ENCODE measurements at regions not wholly inside any gene's neighbourhood (a gene's known extent, or its start where the extent isn't known, plus 50 kb on each side); places are given as distances from the start of the nearest gene placed in this dataset.

- ATAC-seq: no peak
- no peak overlapping the region for H3K27ac ChIP-seq
- WGBS, 3 donors: 56 to 61% (median 58%) methylated on average over 2 of the region's 2 CpGs
- no peak for DNase-seq
- intact Hi-C loops (cut with DNase I): no loop called here
- H3K36me3 ChIP-seq (ENCODE audit: insufficient read depth in 1 of 2, low read depth in 1 of 2): no peaks in the 10 kb centered on the region
- TF ChIP-seq CTCF (IDR thresholded peaks at IDR 0.05): no peak
- no peak overlapping the region for H3K4me3 ChIP-seq
- peaks cover 6% of the 10 kb centered on the region for H3K9me3 ChIP-seq
- peaks cover 0 to 3% (median 0%) of the 10 kb centered on the region in 3 donors for H3K27me3 ChIP-seq (ENCODE audit: insufficient read depth in 3 of 3, low read length in 2 of 3)
- H3K4me1 ChIP-seq: no peaks in the 10 kb centered on the region
Measured at GRCh38 chr12:115813256-115813655, 464.2 kb downstream of the MED13L start.

- no peak for DNase-seq
- Histone ChIP-seq H3K27me3 (ENCODE audit: insufficient read depth in 3 of 3, low read length in 2 of 3) (peaks cover 0 to 6% (median 0%) of the 10 kb centered on the region in 3 donors), H3K4me3 (no peak overlapping the region), H3K9me3 (peaks cover 6% of the 10 kb centered on the region), H3K27ac (no peak overlapping the region), H3K4me1 (no peaks in the 10 kb centered on the region), H3K36me3 (ENCODE audit: insufficient read depth in 1 of 2, low read depth in 1 of 2) (no peaks in the 10 kb centered on the region)
- no peak for TF ChIP-seq CTCF (IDR thresholded peaks at IDR 0.05)
- 62 to 68% (median 66%) methylated on average over 1 of the region's 1 CpG for WGBS, 3 donors
- no peak for ATAC-seq
- intact Hi-C loops (cut with DNase I): no loop called here
Measured at GRCh38 chr12:115811929-115812328, 465.6 kb downstream of the MED13L start.

DNA sequence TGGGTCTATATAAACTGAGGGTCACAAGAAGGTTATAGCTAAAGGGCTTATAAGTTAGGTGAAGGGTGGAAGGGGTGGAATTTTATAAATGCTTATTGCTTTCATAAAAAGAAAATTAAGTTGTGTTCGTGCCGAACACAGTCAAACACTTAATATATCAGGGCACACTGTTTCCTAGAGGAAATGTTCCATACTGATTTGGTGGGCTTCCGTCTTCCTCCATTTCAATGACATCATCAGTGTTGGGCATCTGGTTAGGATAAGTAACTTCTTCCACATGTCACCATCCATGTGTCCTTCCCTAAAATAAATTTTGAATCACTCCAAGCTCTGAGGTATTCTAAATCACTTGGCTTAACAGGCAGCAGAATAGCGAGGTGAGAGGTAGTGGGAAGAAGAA is 466.4 kb downstream of the MED13L start:
- Histone ChIP-seq H3K27ac (no peak overlapping the region), H3K36me3 (ENCODE audit: insufficient read depth in 1 of 2, low read depth in 1 of 2) (no peaks in the 10 kb centered on the region), H3K4me3 (no peak overlapping the region), H3K4me1 (no peaks in the 10 kb centered on the region), H3K9me3 (peaks cover 6% of the 10 kb centered on the region), H3K27me3 (ENCODE audit: insufficient read depth in 3 of 3, low read length in 2 of 3) (peaks cover 0 to 6% (median 0%) of the 10 kb centered on the region in 3 donors)
- no peak for ATAC-seq
- TF ChIP-seq CTCF (IDR thresholded peaks at IDR 0.05): no peak
- no peak for DNase-seq
- 50 to 69% (median 64%) methylated on average over 4 of the region's 4 CpGs for WGBS, 3 donors
- intact Hi-C loops (cut with DNase I): no loop called here

DNA sequence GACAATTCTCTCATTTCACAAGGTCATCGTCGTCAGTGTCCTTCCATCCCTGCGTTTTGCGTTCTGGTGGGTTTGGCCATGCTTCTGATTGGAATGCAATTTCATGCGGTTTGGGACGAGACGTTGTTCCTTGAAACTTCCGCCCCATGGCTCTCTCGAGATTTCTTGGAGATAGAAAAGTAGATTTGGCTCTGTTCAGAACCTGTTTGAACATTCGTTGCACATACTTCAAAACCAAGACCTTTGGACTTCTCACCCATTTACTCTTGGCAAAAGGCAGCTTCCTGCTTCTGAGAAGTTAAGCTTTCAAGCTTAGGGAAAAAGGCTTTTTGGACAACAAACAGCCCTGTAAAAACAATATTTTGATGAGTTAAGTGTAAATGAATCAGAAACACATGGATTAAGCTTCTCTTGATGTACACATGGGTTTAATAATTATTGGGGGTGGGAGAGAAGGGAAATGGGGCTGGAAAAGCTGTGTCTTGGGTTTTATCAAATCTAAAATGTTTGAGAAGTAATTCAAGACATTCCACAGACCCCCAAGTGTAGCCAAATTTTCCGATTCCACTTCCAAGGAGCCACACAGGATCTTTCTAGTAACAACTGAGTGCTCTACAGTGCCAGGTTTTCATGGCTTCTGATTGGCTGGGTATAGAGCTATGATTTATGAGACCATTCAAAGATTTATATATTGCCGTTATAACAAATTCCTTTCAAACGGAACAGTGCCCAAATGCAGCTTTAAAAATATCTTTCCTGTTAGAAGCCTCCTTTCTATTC is 467.2 kb downstream of the MED13L start:
- intact Hi-C loops (cut with DNase I): no loop called here
- peaks cover 0 to 6% (median 0%) of the 10 kb centered on the region in 3 donors for H3K27me3 ChIP-seq (ENCODE audit: insufficient read depth in 3 of 3, low read length in 2 of 3)
- no peak overlapping the region for H3K27ac ChIP-seq
- H3K4me3 ChIP-seq: no peak overlapping the region
- ATAC-seq (no peak), DNase-seq (no peak)
- TF ChIP-seq CTCF (IDR thresholded peaks at IDR 0.05): no peak
- H3K9me3 ChIP-seq: peaks cover 6% of the 10 kb centered on the region
- no peaks in the 10 kb centered on the region for H3K4me1 ChIP-seq
- WGBS, 3 donors: 53 to 55% (median 54%) methylated on average over 13 of the region's 13 CpGs
- H3K36me3 ChIP-seq (ENCODE audit: insufficient read depth in 1 of 2, low read depth in 1 of 2): no peaks in the 10 kb centered on the region

DNA sequence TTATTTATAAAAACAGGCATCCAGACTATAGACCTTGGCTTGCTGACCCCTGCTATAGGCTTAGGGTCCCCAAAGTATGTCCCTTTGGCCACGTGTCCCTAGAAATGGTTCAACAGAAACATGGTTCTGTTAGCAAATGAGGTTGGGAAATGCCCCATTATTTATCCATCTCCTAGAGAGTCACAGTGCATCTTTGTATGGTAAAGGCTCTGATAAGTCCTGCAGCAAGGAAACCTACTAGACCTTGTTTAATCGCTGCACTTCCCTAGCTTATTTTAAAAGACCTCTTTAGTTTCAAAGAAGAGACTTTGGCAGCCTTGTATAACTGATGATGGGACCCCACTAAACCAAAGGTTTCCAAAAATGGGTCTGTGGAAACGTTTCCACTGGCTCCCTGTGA is 471.5 kb downstream of the MED13L start:
- no peak for DNase-seq
- peaks cover 0 to 6% (median 0%) of the 10 kb centered on the region in 3 donors for H3K27me3 ChIP-seq (ENCODE audit: insufficient read depth in 3 of 3, low read length in 2 of 3)
- no peaks in the 10 kb centered on the region for H3K4me1 ChIP-seq
- no peak overlapping the region for H3K4me3 ChIP-seq
- ATAC-seq: no peak
- H3K36me3 ChIP-seq (ENCODE audit: insufficient read depth in 1 of 2, low read depth in 1 of 2): no peaks in the 10 kb centered on the region
- WGBS, 3 donors: 69 to 71% (median 70%) methylated on average over 3 of the region's 3 CpGs
- intact Hi-C loops (cut with DNase I): no loop called here
- no peak for TF ChIP-seq CTCF (IDR thresholded peaks at IDR 0.05)
- no peak overlapping the region for H3K27ac ChIP-seq
- no peaks in the 10 kb centered on the region for H3K9me3 ChIP-seq

Measured in psoas muscle (tissue), 7 donors.